RWPE1 (cell line): ENCODE measurements at regions not wholly inside any gene's neighbourhood (a gene's known extent, or its start where the extent isn't known, plus 50 kb on each side); places are given as distances from the start of the nearest gene placed in this dataset.
"Not testable (repeated sequence)": the region's sequence is repeated elsewhere in the genome, so short reads cannot be mapped to it uniquely, and the experiment has no call there.

Experiments
- CTCF ChIA-PET: fragments of 350-600 bp; sonication (Branson Sonifier 250); formaldehyde crosslinking; extraction: SDS; loops from one replicate; lab custom pipeline; 2021; lab: Yijun Ruan, JAX
- POLR2A ChIA-PET: fragments of 400-600 bp; formaldehyde crosslinking; extraction: SDS; loops from one replicate; lab custom pipeline; 2020; ENCODE audit warnings: antibody characterized with exemption; ENCODE audit not compliant: low non-redundant PET; lab: Yijun Ruan, JAX
- DNase-seq: peaks from one replicate; pipeline ENCODE4 v3.0.0; 2012; ENCODE audit warnings: low spot score
- H3K27ac ChIP-seq: fragments of 450-650 bp; 2 replicates; pipeline ENCODE4 v1.5.1; 2017
- TF ChIP-seq, protein P1 (sequence below): fragments of 450-650 bp; conservative IDR thresholded peaks from 2 replicates; pipeline ENCODE4 v1.5.1; 2017; ENCODE audit warnings: low read depth, mild to moderate bottlenecking

DNA sequence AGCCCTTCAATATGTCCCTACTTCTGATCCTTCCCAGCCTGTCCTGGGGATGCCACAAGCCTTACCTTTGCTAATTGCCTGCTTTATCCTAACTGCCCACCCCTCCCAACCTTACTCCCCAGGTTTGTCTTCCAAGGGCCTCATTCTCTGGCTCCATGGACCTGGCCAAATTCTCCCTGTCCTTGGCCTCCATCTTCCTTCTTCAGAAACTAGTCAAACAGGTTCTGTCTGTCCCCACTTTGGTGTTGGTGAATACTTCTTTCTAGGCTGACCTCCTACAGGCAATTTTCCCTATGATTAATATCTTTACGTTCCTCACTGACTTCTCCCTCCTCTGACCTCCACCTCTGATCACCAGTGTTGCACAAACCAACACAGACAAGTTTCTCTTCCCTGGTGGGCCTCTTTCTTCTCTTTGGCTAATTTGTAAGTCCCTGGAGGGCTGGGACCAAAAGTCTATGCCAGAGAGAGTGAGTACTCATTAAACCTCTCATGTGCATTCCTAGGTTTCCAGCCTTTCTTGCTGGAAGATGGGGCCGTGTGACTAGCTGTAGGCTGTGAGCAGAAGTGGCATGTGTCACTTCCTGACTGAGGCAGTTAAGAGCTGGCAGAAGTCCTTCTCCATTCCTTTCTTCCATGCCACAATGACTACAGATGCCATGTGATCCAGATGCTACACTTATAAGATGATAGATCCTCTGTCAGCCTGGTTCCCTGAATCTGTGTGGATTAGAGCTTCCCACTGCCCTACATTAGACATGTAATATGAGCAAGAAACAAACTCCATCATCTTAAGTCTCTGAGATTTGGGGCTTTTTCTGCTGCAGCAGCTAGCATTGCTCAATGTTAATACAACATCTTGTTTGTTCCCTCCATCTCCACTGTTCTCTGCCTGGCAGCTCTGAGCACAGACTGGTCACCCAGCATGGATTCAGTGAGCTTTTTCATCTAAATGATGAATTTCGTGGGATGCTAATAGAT, 382.7 kb downstream of the RPS24 start:
- TF ChIP-seq, protein P1, sequence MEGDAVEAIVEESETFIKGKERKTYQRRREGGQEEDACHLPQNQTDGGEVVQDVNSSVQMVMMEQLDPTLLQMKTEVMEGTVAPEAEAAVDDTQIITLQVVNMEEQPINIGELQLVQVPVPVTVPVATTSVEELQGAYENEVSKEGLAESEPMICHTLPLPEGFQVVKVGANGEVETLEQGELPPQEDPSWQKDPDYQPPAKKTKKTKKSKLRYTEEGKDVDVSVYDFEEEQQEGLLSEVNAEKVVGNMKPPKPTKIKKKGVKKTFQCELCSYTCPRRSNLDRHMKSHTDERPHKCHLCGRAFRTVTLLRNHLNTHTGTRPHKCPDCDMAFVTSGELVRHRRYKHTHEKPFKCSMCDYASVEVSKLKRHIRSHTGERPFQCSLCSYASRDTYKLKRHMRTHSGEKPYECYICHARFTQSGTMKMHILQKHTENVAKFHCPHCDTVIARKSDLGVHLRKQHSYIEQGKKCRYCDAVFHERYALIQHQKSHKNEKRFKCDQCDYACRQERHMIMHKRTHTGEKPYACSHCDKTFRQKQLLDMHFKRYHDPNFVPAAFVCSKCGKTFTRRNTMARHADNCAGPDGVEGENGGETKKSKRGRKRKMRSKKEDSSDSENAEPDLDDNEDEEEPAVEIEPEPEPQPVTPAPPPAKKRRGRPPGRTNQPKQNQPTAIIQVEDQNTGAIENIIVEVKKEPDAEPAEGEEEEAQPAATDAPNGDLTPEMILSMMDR: no peak
- no peak overlapping the region for H3K27ac ChIP-seq
- POLR2A ChIA-PET: no interaction called here
- CTCF ChIA-PET: no interaction called here
- DNase-seq: peak; percentile 12

DNA sequence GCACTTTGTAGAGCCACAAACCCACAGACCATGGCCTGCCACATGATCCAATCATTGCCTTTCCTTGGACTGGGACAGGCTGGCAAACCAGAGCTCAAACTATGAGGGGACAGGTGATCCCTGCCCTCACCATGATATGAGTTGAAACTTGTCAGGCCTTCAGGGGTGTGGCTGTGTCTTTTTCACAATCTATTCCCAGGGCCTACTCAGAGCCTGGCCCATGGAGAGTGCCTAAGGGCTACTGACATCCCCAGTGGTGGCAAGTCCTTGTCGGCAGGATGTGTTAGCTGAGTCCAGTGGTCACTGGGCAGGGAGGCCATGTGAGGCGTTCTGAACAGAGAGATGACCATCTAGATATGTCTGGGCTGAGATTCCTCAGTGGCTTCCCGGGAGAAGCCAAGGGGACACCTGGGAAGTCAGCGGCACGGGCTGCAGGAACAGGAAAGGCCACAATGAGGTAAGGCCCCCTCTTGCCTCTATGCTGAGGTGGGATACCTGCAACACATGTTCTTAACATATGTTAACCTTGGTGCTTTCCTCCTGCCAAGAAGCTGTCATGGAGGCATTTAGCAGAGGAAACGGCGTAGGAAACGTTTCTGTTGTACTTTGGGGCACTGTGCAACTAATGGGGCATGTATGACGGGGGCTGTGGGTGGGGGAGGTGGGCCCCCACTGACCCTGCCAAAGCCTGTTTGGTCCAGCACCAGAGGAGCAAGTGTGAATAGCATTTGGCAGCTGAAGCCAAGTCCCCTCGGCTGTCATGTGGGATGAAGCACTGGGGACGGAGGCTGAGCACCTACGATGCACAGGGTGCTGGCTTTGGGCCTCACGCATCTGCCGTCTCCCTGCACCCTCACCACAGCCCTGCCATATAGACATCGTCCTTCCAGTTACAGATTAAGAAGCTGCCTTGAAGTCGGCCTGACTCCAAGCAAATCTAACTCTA, 384.0 kb downstream of the RPS24 start:
- TF ChIP-seq, protein P1: no peak
- POLR2A ChIA-PET: no interaction called here
- no peak overlapping the region for H3K27ac ChIP-seq
- CTCF ChIA-PET: interaction anchor here (0.6 kb wide), 1 partner anchor 48 kb away, joined by 3 read pairs; no protein-coding TSS in a partner anchor
- DNase-seq: no peak

DNA sequence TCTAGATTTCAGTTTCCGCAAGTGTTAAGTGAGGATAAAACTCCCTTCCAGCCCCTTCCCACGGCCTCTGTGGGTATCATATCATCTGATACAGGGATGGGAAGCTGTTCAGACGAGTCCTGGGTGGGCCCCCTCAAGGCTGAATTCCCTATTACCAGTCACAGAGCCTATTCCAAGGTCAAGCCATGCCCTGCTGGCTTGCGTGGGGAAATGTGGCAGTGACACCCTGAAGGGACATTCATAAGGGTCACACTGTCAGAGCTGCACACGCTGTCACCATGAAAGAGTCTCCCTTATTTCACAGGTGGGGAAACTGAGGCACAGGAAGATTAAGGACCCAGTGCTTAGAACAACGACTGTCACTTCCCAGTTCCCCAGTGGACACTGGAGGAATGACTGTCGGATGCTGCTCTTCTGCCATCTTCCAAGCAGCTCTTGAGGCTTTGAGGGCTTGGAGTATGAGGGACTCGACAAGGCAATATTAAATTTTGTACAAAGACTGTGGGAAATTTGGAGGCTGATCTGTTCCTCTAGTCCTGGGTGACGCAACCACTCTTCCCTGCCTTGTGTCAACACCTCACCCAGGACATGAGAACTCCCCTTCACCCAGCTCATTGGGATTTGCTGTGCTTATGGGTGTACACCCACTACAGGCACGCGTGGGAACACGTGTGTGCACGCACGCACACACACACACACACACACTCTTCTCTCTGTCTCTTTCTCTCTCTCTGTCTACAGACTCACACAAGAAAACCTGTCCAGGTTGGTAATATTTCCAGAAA, 386.0 kb downstream of the RPS24 start:
- H3K27ac ChIP-seq: no peak overlapping the region
- ChIA-PET CTCF (interaction anchor here (0.6 kb wide), 1 partner anchor 20 kb away, joined by 3 read pairs; no protein-coding TSS in a partner anchor), POLR2A (interaction anchor here (0.7 kb wide), 1 partner anchor 41 kb away, joined by 5 read pairs; no protein-coding TSS in a partner anchor)
- no peak for DNase-seq
- TF ChIP-seq, protein P1: no peak

DNA sequence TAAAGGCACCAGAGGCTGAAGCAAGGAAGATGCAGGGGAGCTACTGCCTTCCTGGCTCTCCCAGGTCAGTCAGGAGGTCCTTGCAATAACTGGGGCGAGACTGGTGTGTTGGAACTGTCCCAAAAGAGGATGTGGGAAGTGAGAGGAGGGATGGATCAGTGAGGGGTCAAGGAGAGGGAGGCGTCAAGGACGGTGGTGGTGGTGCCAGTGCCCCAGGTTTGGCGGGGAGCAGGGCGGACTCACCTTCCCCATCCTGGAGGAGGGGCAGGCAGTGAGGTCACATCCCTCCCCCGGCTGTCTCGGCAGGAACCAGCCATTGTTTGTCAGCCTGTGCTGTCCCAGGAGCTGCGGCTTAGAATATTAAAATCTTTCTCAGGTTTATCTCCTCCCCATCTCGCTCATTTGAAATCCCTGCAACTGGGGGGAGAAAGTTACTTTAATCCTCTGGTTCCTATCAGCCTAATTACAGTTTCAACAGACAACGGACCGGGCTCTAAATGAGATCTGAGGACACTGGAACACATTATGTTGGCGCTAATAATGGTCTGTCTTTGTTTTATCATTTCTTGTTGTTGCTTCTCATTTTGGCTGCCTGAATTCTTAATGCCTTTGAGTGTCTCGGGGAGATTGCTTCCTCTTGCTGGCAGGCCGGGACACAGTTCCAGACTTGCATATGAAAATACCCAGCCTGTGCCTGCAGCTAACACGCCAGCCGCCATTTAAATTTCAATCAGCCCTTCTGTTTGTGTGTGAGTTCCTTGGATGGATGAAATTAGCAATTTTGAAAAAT, 387.5 kb downstream of the RPS24 start:
- TF ChIP-seq, protein P1: no peak
- CTCF ChIA-PET: no interaction called here
- no peak for DNase-seq
- POLR2A ChIA-PET: no interaction called here
- no peak overlapping the region for H3K27ac ChIP-seq

DNA sequence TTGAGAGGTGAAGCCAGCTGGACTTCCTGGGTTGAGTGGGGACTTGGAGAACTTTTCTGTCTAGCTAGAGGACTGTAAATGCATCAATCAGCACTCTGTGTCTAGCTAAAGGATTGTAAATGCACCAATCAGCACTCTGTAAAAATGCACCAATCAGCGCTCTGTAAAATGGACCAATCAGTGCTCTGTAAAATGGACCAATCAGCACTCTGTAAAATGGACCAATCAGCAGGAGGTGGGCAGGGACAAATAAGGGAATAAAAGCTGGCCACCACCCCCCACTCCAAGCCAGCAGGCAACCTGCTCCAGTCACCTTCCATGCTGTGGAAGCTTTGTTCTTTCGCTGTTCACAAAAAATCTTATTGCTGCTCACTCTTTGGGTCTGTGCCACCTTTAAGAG, 390.4 kb downstream of the RPS24 start:
- H3K27ac ChIP-seq, DNase-seq, POLR2A ChIA-PET: not testable (repeated sequence)
- CTCF ChIA-PET: interaction anchor here (0.5 to 0.7 kb wide), 4 partner anchors 444 to 1653 kb away, joined by 3 to 4 read pairs (median 4); no protein-coding TSS in a partner anchor

DNA sequence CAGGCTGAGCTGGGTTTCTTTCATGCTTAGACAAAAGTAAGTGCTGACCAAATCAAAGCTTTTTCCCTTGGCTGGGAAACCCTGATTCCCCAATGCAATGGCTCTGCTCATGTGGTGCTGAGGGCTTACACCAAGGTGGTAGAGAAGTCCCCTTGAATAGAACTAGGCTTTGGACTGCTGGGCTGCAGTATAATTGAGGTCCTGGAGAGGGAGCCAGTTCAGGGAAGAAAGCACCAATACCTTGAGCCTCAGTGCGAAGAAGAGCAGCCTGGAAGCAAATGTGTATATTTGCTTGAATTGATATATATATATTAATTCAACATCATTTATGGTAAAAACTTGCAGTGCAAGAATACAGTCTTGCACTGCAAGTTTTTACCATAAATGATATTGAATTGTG, 391.1 kb downstream of the RPS24 start:
- POLR2A ChIA-PET: no interaction called here
- CTCF ChIA-PET: interaction anchor here (0.6 to 1.0 kb wide), 3 partner anchors 100 to 1560 kb away, joined by 3 to 4 read pairs (median 3); no protein-coding TSS in a partner anchor
- peak; percentile 25 for DNase-seq

More for the DNA sequence above, 391.1 kb downstream of the RPS24 start:
- H3K27ac ChIP-seq: no peak overlapping the region
- TF ChIP-seq, protein P1: no peak; the same call in 1 of the 2 replicates
